GM23338 (cell line): ENCODE measurements at regions not wholly inside any gene's neighbourhood (a gene's known extent, or its start where the extent isn't known, plus 50 kb on each side); places are given as distances from the start of the nearest gene placed in this dataset.

Experiments used
- ATAC-seq: fragments of 200-7000 bp; cut with Tn5 transposase; 3 replicates; pipeline ENCODE4 v1.9.1; 2020
- DNase-seq: peaks from one replicate; pipeline ENCODE4 v3.0.0-alpha.2; 2015; ENCODE audit warnings: low spot score
- H2AFZ ChIP-seq: fragments of 200-600 bp; sonication (generic); 2 replicates; pipeline ENCODE4 v1.8.0; 2016; ENCODE audit warnings: antibody characterized with exemption, mild to moderate bottlenecking, moderate library complexity
- H3F3A ChIP-seq: fragments of 200-600 bp; sonication (generic); replicated peaks from 2 replicates; pipeline ENCODE4 v1.8.0; 2017; ENCODE audit warnings: antibody characterized with exemption, mixed run types, low read depth
- H3K27ac ChIP-seq: fragments of 200-600 bp; sonication (generic); 2 replicates; pipeline ENCODE4 v1.6.1; 2016; ENCODE audit warnings: low read depth
- H3K27me3 ChIP-seq: fragments of 200-600 bp; sonication (generic); 2 replicates; pipeline ENCODE4 v1.8.0; 2016; ENCODE audit warnings: mild to moderate bottlenecking, mixed run types, moderate library complexity; ENCODE audit not compliant: insufficient read depth
- H3K36me3 ChIP-seq: fragments of 200-600 bp; sonication (generic); 2 replicates; pipeline ENCODE4 v1.8.0; 2016; ENCODE audit warnings: mild to moderate bottlenecking; ENCODE audit not compliant: insufficient read depth
- H3K4me1 ChIP-seq: fragments of 200-600 bp; sonication (generic); 2 replicates; pipeline ENCODE4 v1.8.0; 2016; ENCODE audit warnings: mild to moderate bottlenecking, moderate library complexity; ENCODE audit not compliant: insufficient read depth
- H3K4me2 ChIP-seq: fragments of 200-600 bp; sonication (generic); 2 replicates; pipeline ENCODE4 v1.7.1; 2017; ENCODE audit warnings: mixed run types
- H3K4me3 ChIP-seq: fragments of 200-600 bp; sonication (generic); 2 replicates; pipeline ENCODE4 v1.6.1; 2016; ENCODE audit warnings: mixed run types
- H3K79me2 ChIP-seq: fragments of 200-600 bp; sonication (generic); replicated peaks from 2 replicates; pipeline ENCODE4 v1.8.0; 2017; ENCODE audit warnings: mild to moderate bottlenecking; ENCODE audit not compliant: insufficient read depth
- H3K9me2 ChIP-seq: fragments of 200-600 bp; sonication (generic); 2 replicates; pipeline ENCODE4 v1.8.0; 2017; ENCODE audit not compliant: insufficient read depth
- H4K20me1 ChIP-seq: fragments of 200-600 bp; sonication (generic); replicated peaks from 2 replicates; pipeline ENCODE4 v1.8.0; 2017; ENCODE audit warnings: mild to moderate bottlenecking; ENCODE audit not compliant: insufficient read depth
- H3K27ac Mint-ChIP-seq: 2 replicates; pipeline ENCODE4 v1.8.0; 2020; ENCODE audit warnings: inconsistent platforms, mild to moderate bottlenecking, moderate library complexity, mixed read lengths
- H3K27me3 Mint-ChIP-seq: 3 replicates; pipeline ENCODE4 v1.8.0; 2022; ENCODE audit warnings: low read depth, mild to moderate bottlenecking, moderate library complexity, mixed read lengths, inconsistent platforms; ENCODE audit not compliant: insufficient read depth, poor library complexity
- H3K36me3 Mint-ChIP-seq: 3 replicates; pipeline ENCODE4 v1.8.0; 2021; ENCODE audit warnings: low read depth, mild to moderate bottlenecking, inconsistent platforms, moderate library complexity, mixed read lengths
- H3K4me1 Mint-ChIP-seq: 3 replicates; pipeline ENCODE4 v1.8.0; 2020; ENCODE audit warnings: mild to moderate bottlenecking, inconsistent platforms, mixed read lengths
- H3K4me3 Mint-ChIP-seq: 3 replicates; pipeline ENCODE4 v1.8.0; 2021; ENCODE audit warnings: moderate library complexity, mild to moderate bottlenecking, inconsistent platforms, mixed read lengths
- H3K9me3 Mint-ChIP-seq: 3 replicates; pipeline ENCODE4 v1.8.0; 2020; ENCODE audit warnings: moderate library complexity, mild to moderate bottlenecking, inconsistent platforms, mixed read lengths
- CREB1 ChIP-seq: fragments of 250-450 bp; sonication (Bioruptor Pico); IDR thresholded peaks from 2 replicates; pipeline ENCODE4 v1.5.0; 2020; ENCODE audit warnings: low read depth, mild to moderate bottlenecking, moderate library complexity
- CTCF ChIP-seq, 2 experiments: fragments of 200-600 bp in 1 of 2; sonication (generic) in 1 of 2; conservative IDR thresholded peaks; 2 replicates each; pipeline versions ENCODE4 v1.5.1 to v1.6.1; 2016 to 2017; ENCODE audit warnings: antibody characterized with exemption in 2 of 2, low read depth in 2 of 2, mild to moderate bottlenecking in 2 of 2, moderate library complexity in 1 of 2
- ETS1 ChIP-seq: IDR thresholded peaks from 2 replicates; pipeline ENCODE4 v1.6.1; 2016; ENCODE audit warnings: antibody characterized with exemption
- EZH2 ChIP-seq: fragments of 200-600 bp; sonication (generic); IDR thresholded peaks from one replicate; pipeline ENCODE4 v1.8.0; 2017; ENCODE audit warnings: antibody characterized with exemption, mild to moderate bottlenecking, low read depth; ENCODE audit not compliant: unreplicated experiment
- EZH2phosphoT487 ChIP-seq: fragments of 200-600 bp; sonication (generic); IDR thresholded peaks from one replicate; pipeline ENCODE4 v1.8.1; 2018; ENCODE audit warnings: antibody characterized with exemption; ENCODE audit not compliant: unreplicated experiment
- JUNB ChIP-seq: IDR thresholded peaks from one replicate; pipeline ENCODE4 v1.6.1; 2016; ENCODE audit warnings: antibody characterized with exemption; ENCODE audit not compliant: unreplicated experiment
- NANOG ChIP-seq: IDR thresholded peaks from 2 replicates; pipeline ENCODE4 v1.6.1; 2016; ENCODE audit warnings: antibody characterized with exemption, borderline replicate concordance
- POLR2AphosphoS5 ChIP-seq: IDR thresholded peaks from 2 replicates; pipeline ENCODE4 v1.6.1; 2016; ENCODE audit warnings: antibody characterized with exemption, low read depth
- REST ChIP-seq: IDR thresholded peaks from one replicate; pipeline ENCODE4 v1.6.1; 2018; ENCODE audit warnings: antibody characterized with exemption; ENCODE audit not compliant: unreplicated experiment
- STAT1 ChIP-seq: IDR thresholded peaks from one replicate; pipeline ENCODE4 v1.6.1; 2016; ENCODE audit warnings: antibody characterized with exemption; ENCODE audit not compliant: unreplicated experiment
- ZNF114 ChIP-seq: fragments of 250-450 bp; sonication (Bioruptor Pico); IDR thresholded peaks from 2 replicates; pipeline ENCODE4 v1.5.0; 2020; ENCODE audit warnings: mild to moderate bottlenecking, moderate library complexity
- ZNF331 ChIP-seq: fragments of 250-450 bp; sonication (Bioruptor Pico); IDR thresholded peaks from 2 replicates; pipeline ENCODE4 v1.5.0; 2020; ENCODE audit warnings: low read depth, mild to moderate bottlenecking, moderate library complexity
- ZNF462 ChIP-seq: fragments of 250-450 bp; sonication (Bioruptor Pico); IDR thresholded peaks from 2 replicates; pipeline ENCODE4 v1.5.0; 2020; ENCODE audit warnings: mild to moderate bottlenecking, moderate library complexity

- DNase-seq (no peak), ATAC-seq (no peak)
- Histone ChIP-seq H2AFZ (no peak overlapping the region), H3F3A (no peaks in the 10 kb centered on the region), H3K36me3 (no peaks in the 10 kb centered on the region), H3K4me1 (no peaks in the 10 kb centered on the region), H4K20me1 (no peaks in the 10 kb centered on the region), H3K27me3 (no peaks in the 10 kb centered on the region), H3K4me3 (no peak overlapping the region), H3K4me2 (no peak overlapping the region), H3K9me2 (no peaks in the 10 kb centered on the region; the same call in 1 of the 2 replicates), H3K79me2 (no peaks in the 10 kb centered on the region), H3K27ac (no peak overlapping the region)
- no peaks in the 10 kb centered on the region; the same call in 2 of the 3 replicates for H3K9me3 Mint-ChIP-seq
- no peaks in the 10 kb centered on the region for H3K27me3 Mint-ChIP-seq
- H3K4me1 Mint-ChIP-seq, result peaks cover 3% of the 10 kb centered on the region
- no peak for TF ChIP-seq CTCF (conservative IDR thresholded peaks at IDR 0.05; ENCODE audit: low read depth in 2 of 2)
- TF ChIP-seq ZNF114 (CRISPR knock-in tag), result no peak
- TF ChIP-seq EZH2phosphoT487, result no peak
- TF ChIP-seq NANOG, result no peak
- no peak for TF ChIP-seq EZH2
- no peak for TF ChIP-seq STAT1
- no peak for TF ChIP-seq REST
- no peak for TF ChIP-seq JUNB
- TF ChIP-seq POLR2AphosphoS5, result no peak
- TF ChIP-seq ZNF462 (CRISPR knock-in tag), result no peak
- no peak for TF ChIP-seq ETS1
- no peak for TF ChIP-seq ZNF331 (CRISPR knock-in tag)
- TF ChIP-seq CREB1, result no peak
- no peak overlapping the region for H3K27ac Mint-ChIP-seq
- H3K4me3 Mint-ChIP-seq, result no peak overlapping the region
- H3K36me3 Mint-ChIP-seq, result no peaks in the 10 kb centered on the region
These were observed 211.7 kb upstream of the ELL2 start for GRCh38 chr5:96173366-96173765.
